ENCODE measurements at regions not wholly inside any gene's neighbourhood (a gene's known extent, or its start where the extent isn't known, plus 50 kb on each side); places are given as distances from the start of the nearest gene placed in this dataset.

- no peak for ATAC-seq
Measured at GRCh38 chrX:733961-734360, 103.4 kb downstream of the SHOX start.

More at GRCh38 chrX:733961-734360, 103.4 kb downstream of the SHOX start:
- TF ChIP-seq SNAI2 (CRISPR knock-in tag; IDR thresholded peaks at IDR 0.05) = no peak
- no peak for TF ChIP-seq RARB (CRISPR knock-in tag; IDR thresholded peaks at IDR 0.05)
- no peak for TF ChIP-seq ZC3H10 (CRISPR knock-in tag; IDR thresholded peaks at IDR 0.05)
- no peak for TF ChIP-seq ARNTL (CRISPR knock-in tag; IDR thresholded peaks at IDR 0.05; ENCODE audit: borderline replicate concordance, low read depth)
- no peak for TF ChIP-seq PATZ1 (CRISPR knock-in tag; IDR thresholded peaks at IDR 0.05; ENCODE audit: borderline replicate concordance)
- TF ChIP-seq BACH2 (CRISPR knock-in tag; IDR thresholded peaks at IDR 0.05; ENCODE audit: borderline replicate concordance) = no peak
- no peak for TF ChIP-seq ESRRG (CRISPR knock-in tag; IDR thresholded peaks at IDR 0.05)
- no peak for TF ChIP-seq TCF4 (CRISPR knock-in tag; IDR thresholded peaks at IDR 0.05; ENCODE audit: borderline replicate concordance)
- TF ChIP-seq POU6F1 (CRISPR knock-in tag; IDR thresholded peaks at IDR 0.05; ENCODE audit: borderline replicate concordance, low read depth) = no peak
- no peak for TF ChIP-seq TSHZ2 (CRISPR knock-in tag; IDR thresholded peaks at IDR 0.05)
- TF ChIP-seq OSR1 (CRISPR knock-in tag; IDR thresholded peaks at IDR 0.05) = no peak
- no peak for TF ChIP-seq ZNF8 (CRISPR knock-in tag; IDR thresholded peaks at IDR 0.05)
- no peak for TF ChIP-seq ZNF565 (CRISPR knock-in tag; conservative IDR thresholded peaks at IDR 0.05; ENCODE audit: low read depth)
- no peak for TF ChIP-seq TOX (CRISPR knock-in tag; IDR thresholded peaks at IDR 0.05; ENCODE audit: borderline replicate concordance)
- no peak for TF ChIP-seq CREB5 (CRISPR knock-in tag; IDR thresholded peaks at IDR 0.05; ENCODE audit: low read depth)
- no peak for TF ChIP-seq CSRNP3 (CRISPR knock-in tag; IDR thresholded peaks at IDR 0.05)
- TF ChIP-seq ZNF70 (CRISPR knock-in tag; IDR thresholded peaks at IDR 0.05) = no peak
